Panc1 (cell line): ENCODE measurements at regions not wholly inside any gene's neighbourhood (a gene's known extent, or its start where the extent isn't known, plus 50 kb on each side); places are given as distances from the start of the nearest gene placed in this dataset.

Experiments
- POLR2AphosphoS5 ChIP-seq: IDR thresholded peaks from 2 replicates; pipeline ENCODE4 v1.6.1; 2012; ENCODE audit warnings: mild to moderate bottlenecking, low read depth, low read length, moderate library complexity
- TF ChIP-seq, protein P1 (sequence below): fragments of 450-650 bp; IDR thresholded peaks from 2 replicates; pipeline ENCODE4 v1.5.1; 2017; ENCODE audit warnings: mild to moderate bottlenecking
- TF ChIP-seq, protein P2 (sequence below), 2 experiments: IDR thresholded peaks; 2 replicates each; pipeline ENCODE4 v1.6.1; 2011 to 2012; ENCODE audit warnings: low read depth in 2 of 2, control low read depth in 1 of 2, low read length in 1 of 2, mild to moderate bottlenecking in 1 of 2, moderate library complexity in 1 of 2; ENCODE audit not compliant: insufficient read depth in 1 of 2

DNA sequence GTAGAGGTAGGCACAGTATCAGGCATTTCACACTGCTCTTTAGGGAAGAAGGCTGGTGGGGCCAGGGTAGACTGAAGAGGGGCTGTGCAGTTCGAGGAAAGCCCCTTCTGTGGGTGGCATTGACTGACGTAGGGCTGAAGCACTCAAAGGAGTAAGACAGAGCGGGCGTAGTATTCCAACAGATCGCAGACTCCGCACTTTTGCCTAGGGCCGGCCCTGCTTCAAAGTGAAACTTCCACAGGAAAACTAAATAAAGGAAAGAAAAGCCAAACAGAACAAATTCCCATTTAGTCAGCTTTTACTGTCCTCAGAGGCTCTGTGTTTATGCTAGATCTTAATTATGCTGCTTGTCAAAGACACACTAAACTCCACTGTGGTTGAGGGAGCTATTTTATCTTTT is 493.0 kb upstream of the WWC1 start:
- TF ChIP-seq, protein P1, sequence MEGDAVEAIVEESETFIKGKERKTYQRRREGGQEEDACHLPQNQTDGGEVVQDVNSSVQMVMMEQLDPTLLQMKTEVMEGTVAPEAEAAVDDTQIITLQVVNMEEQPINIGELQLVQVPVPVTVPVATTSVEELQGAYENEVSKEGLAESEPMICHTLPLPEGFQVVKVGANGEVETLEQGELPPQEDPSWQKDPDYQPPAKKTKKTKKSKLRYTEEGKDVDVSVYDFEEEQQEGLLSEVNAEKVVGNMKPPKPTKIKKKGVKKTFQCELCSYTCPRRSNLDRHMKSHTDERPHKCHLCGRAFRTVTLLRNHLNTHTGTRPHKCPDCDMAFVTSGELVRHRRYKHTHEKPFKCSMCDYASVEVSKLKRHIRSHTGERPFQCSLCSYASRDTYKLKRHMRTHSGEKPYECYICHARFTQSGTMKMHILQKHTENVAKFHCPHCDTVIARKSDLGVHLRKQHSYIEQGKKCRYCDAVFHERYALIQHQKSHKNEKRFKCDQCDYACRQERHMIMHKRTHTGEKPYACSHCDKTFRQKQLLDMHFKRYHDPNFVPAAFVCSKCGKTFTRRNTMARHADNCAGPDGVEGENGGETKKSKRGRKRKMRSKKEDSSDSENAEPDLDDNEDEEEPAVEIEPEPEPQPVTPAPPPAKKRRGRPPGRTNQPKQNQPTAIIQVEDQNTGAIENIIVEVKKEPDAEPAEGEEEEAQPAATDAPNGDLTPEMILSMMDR, result no peak
- TF ChIP-seq POLR2AphosphoS5, result no peak
- TF ChIP-seq, protein P2, sequence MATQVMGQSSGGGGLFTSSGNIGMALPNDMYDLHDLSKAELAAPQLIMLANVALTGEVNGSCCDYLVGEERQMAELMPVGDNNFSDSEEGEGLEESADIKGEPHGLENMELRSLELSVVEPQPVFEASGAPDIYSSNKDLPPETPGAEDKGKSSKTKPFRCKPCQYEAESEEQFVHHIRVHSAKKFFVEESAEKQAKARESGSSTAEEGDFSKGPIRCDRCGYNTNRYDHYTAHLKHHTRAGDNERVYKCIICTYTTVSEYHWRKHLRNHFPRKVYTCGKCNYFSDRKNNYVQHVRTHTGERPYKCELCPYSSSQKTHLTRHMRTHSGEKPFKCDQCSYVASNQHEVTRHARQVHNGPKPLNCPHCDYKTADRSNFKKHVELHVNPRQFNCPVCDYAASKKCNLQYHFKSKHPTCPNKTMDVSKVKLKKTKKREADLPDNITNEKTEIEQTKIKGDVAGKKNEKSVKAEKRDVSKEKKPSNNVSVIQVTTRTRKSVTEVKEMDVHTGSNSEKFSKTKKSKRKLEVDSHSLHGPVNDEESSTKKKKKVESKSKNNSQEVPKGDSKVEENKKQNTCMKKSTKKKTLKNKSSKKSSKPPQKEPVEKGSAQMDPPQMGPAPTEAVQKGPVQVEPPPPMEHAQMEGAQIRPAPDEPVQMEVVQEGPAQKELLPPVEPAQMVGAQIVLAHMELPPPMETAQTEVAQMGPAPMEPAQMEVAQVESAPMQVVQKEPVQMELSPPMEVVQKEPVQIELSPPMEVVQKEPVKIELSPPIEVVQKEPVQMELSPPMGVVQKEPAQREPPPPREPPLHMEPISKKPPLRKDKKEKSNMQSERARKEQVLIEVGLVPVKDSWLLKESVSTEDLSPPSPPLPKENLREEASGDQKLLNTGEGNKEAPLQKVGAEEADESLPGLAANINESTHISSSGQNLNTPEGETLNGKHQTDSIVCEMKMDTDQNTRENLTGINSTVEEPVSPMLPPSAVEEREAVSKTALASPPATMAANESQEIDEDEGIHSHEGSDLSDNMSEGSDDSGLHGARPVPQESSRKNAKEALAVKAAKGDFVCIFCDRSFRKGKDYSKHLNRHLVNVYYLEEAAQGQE (IDR thresholded peaks at IDR 0.05; ENCODE audit: insufficient read depth in 1 of 2, low read depth in 2 of 2, low read length in 1 of 2), result no peak
